Keratinocyte (primary cell): ENCODE measurements at regions not wholly inside any gene's neighbourhood (a gene's known extent, or its start where the extent isn't known, plus 50 kb on each side); places are given as distances from the start of the nearest gene placed in this dataset.

Source experiments
- DNase-seq: peaks from one replicate; pipeline ENCODE4 v3.0.0-alpha.2; 2011; ENCODE audit warnings: low read depth, missing footprints, low spot score
- FAIRE-seq: peaks from 2 replicates; lab custom pipeline; 2011; peaks lifted over from hg19 to GRCh38; lab: Jason Lieb, UNC
- H2AFZ ChIP-seq: 2 replicates; pipeline ENCODE4 v1.6.0; 2012; ENCODE audit warnings: low read length, control low read depth, inconsistent platforms; ENCODE audit not compliant: control insufficient read depth
- H3K27ac ChIP-seq: 2 replicates; pipeline ENCODE4 v1.5.1; 2011; ENCODE audit warnings: low read length; ENCODE audit not compliant: control insufficient read depth, insufficient read depth
- H3K27me3 ChIP-seq: 3 replicates; pipeline ENCODE4 v1.6.0; 2011; ENCODE audit warnings: low read length; ENCODE audit not compliant: control insufficient read depth, insufficient read depth; ENCODE audit errors: extremely low read depth
- H3K36me3 ChIP-seq, 2 experiments: 2 replicates in 1 of 2; 3 replicates in 1 of 2; pipeline ENCODE4 v1.5.1; 2011; ENCODE audit warnings: low read length in 2 of 2, mild to moderate bottlenecking in 1 of 2; ENCODE audit not compliant: control insufficient read depth in 2 of 2, insufficient read depth in 2 of 2; ENCODE audit errors: extremely low read depth in 1 of 2
- H3K4me1 ChIP-seq: 3 replicates; pipeline ENCODE4 v1.5.1; 2011; ENCODE audit warnings: low read length; ENCODE audit not compliant: control insufficient read depth, insufficient read depth; ENCODE audit errors: extremely low read depth
- H3K4me2 ChIP-seq: 3 replicates; pipeline ENCODE4 v1.6.0; 2011; ENCODE audit warnings: low read depth, low read length; ENCODE audit not compliant: control insufficient read depth, insufficient read depth; ENCODE audit errors: extremely low read depth
- H3K4me3 ChIP-seq, 3 experiments: fragments of 200-600 bp in 1 of 3; sonication (generic) in 1 of 3; 2 replicates in 2 of 3; 3 replicates in 1 of 3; pipeline ENCODE4 v1.5.1; 2011 to 2016; ENCODE audit warnings: low read length in 3 of 3, mild to moderate bottlenecking in 3 of 3, control low read depth in 2 of 3, inconsistent platforms in 1 of 3, low read depth in 1 of 3, mixed read lengths in 1 of 3, mixed run types in 1 of 3, moderate library complexity in 1 of 3; ENCODE audit not compliant: control insufficient read depth in 2 of 3, insufficient read depth in 2 of 3; ENCODE audit errors: extremely low read depth in 1 of 3
- H3K79me2 ChIP-seq: 2 replicates; pipeline ENCODE4 v1.6.0; 2012; ENCODE audit warnings: low read length; ENCODE audit not compliant: control insufficient read depth, insufficient read depth
- H3K9ac ChIP-seq: 3 replicates; pipeline ENCODE4 v1.6.0; 2011; ENCODE audit warnings: low read length; ENCODE audit not compliant: control insufficient read depth, insufficient read depth; ENCODE audit errors: extremely low read depth
- H3K9me1 ChIP-seq: 3 replicates; pipeline ENCODE4 v1.6.0; 2011; ENCODE audit warnings: low read length; ENCODE audit not compliant: control insufficient read depth, insufficient read depth; ENCODE audit errors: extremely low read depth
- H3K9me3 ChIP-seq: 2 replicates; pipeline ENCODE4 v1.5.1; 2012; ENCODE audit warnings: low read depth, low read length; ENCODE audit not compliant: control insufficient read depth
- H4K20me1 ChIP-seq: 3 replicates; pipeline ENCODE4 v1.6.0; 2011; ENCODE audit warnings: low read length; ENCODE audit not compliant: control insufficient read depth, insufficient read depth; ENCODE audit errors: extremely low read depth
- EZH2 ChIP-seq: IDR thresholded peaks from one replicate; pipeline ENCODE4 v1.6.1; 2012; ENCODE audit warnings: inconsistent platforms, mild to moderate bottlenecking, low read length, moderate library complexity
- dilution Hi-C: fragments of 300-500 bp; cut with MboI; formaldehyde crosslinking; loops from one replicate; pipeline ENCODE4 v1.7.0; 2020; ENCODE audit warnings: low sequenced_read_pairs; ENCODE audit not compliant: extremely low pct_ligation_motif_present
- TF ChIP-seq, protein P1 (sequence below), 3 experiments: IDR thresholded peaks in 1 of 3; conservative IDR thresholded peaks in 1 of 3; optimal IDR thresholded peaks in 1 of 3; 2 replicates in 2 of 3; 3 replicates in 1 of 3; pipeline versions ENCODE3 to v1.5.1; 2011; ENCODE audit warnings: low read length in 3 of 3, mild to moderate bottlenecking in 3 of 3, moderate library complexity in 2 of 3, control low read depth in 1 of 3, inconsistent platforms in 1 of 3; ENCODE audit not compliant: insufficient read depth in 2 of 3; ENCODE audit errors: extremely low read depth in 1 of 3

DNA sequence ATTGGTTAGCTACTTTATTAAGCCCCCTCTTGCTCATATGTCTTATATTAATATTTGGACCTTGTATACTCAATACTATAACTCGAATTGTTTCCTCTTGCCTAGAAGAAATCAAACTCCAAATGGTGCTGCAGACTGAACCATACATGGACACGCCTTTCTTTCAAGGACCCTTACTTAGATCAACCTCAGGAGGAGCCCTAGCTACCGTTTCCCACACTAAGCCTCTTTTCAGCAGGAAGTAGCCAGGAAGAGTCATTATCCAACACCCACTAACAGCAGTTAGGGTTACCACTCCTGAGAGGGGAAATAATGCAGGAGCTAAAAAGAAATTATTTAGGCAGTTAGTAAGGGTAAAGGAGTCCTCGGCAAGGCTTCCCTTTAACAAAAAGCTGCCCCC lies 243.8 kb upstream of the PUM3 start:
- H3K27me3 ChIP-seq = no peaks in the 10 kb centered on the region
- dilution Hi-C loops = no loop called here
- no peaks in the 10 kb centered on the region for H3K36me3 ChIP-seq
- FAIRE-seq (no peak), DNase-seq (no peak)
- no peaks in the 10 kb centered on the region for H3K9me3 ChIP-seq
- no peak for TF ChIP-seq EZH2
- TF ChIP-seq, protein P1, sequence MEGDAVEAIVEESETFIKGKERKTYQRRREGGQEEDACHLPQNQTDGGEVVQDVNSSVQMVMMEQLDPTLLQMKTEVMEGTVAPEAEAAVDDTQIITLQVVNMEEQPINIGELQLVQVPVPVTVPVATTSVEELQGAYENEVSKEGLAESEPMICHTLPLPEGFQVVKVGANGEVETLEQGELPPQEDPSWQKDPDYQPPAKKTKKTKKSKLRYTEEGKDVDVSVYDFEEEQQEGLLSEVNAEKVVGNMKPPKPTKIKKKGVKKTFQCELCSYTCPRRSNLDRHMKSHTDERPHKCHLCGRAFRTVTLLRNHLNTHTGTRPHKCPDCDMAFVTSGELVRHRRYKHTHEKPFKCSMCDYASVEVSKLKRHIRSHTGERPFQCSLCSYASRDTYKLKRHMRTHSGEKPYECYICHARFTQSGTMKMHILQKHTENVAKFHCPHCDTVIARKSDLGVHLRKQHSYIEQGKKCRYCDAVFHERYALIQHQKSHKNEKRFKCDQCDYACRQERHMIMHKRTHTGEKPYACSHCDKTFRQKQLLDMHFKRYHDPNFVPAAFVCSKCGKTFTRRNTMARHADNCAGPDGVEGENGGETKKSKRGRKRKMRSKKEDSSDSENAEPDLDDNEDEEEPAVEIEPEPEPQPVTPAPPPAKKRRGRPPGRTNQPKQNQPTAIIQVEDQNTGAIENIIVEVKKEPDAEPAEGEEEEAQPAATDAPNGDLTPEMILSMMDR (optimal IDR thresholded peaks at IDR 0.05 in 1 of 3, IDR thresholded peaks at IDR 0.05 in 1 of 3, conservative IDR thresholded peaks at IDR 0.05 in 1 of 3; ENCODE audit: extremely low read depth in 1 of 3, insufficient read depth in 2 of 3, low read length in 3 of 3) = no peak
- H3K79me2 ChIP-seq = no peaks in the 10 kb centered on the region
- H3K27ac ChIP-seq = no peak overlapping the region
- no peaks in the 10 kb centered on the region for H4K20me1 ChIP-seq
- no peaks in the 10 kb centered on the region for H3K4me1 ChIP-seq
- H3K9me1 ChIP-seq = no peaks in the 10 kb centered on the region
- H3K4me3 ChIP-seq = no peak overlapping the region
- H3K9ac ChIP-seq = no peak overlapping the region
- H3K4me2 ChIP-seq = no peak overlapping the region
- no peak overlapping the region for H2AFZ ChIP-seq

GRCh38 chr9:3080951-3081350 lies 237.1 kb upstream of the PUM3 start:
- FAIRE-seq = no peak
- TF ChIP-seq, protein P1 (optimal IDR thresholded peaks at IDR 0.05 in 1 of 3, IDR thresholded peaks at IDR 0.05 in 1 of 3, conservative IDR thresholded peaks at IDR 0.05 in 1 of 3; ENCODE audit: extremely low read depth in 1 of 3, insufficient read depth in 2 of 3, low read length in 3 of 3) = no peak
- no peak for TF ChIP-seq EZH2
- dilution Hi-C loops = no loop called here

More at GRCh38 chr9:3080951-3081350, 237.1 kb upstream of the PUM3 start:
- Histone ChIP-seq H3K79me2 (no peaks in the 10 kb centered on the region), H3K27ac (no peak overlapping the region), H2AFZ (no peak overlapping the region), H3K27me3 (no peaks in the 10 kb centered on the region), H3K36me3 (no peaks in the 10 kb centered on the region), H3K9me1 (no peaks in the 10 kb centered on the region), H3K9me3 (no peaks in the 10 kb centered on the region), H3K9ac (no peak overlapping the region), H4K20me1 (no peaks in the 10 kb centered on the region), H3K4me1 (no peaks in the 10 kb centered on the region), H3K4me3 (no peak overlapping the region), H3K4me2 (no peak overlapping the region)
- no peak for DNase-seq
